Tibial nerve (tissue), 4 donors: ENCODE measurements at regions not wholly inside any gene's neighbourhood (a gene's known extent, or its start where the extent isn't known, plus 50 kb on each side); places are given as distances from the start of the nearest gene placed in this dataset.

Experiments
- CTCF ChIP-seq, 5 experiments: fragments of 200-600 bp in 3 of 5; fragments of 450-650 bp in 2 of 5; sonication (generic) in 3 of 5; IDR thresholded peaks; one replicate each; pipeline ENCODE4 v1.5.1; 2016 to 2019; ENCODE audit warnings: antibody characterized with exemption in 5 of 5, mild to moderate bottlenecking in 3 of 5, moderate library complexity in 2 of 5
- EP300 ChIP-seq, 2 donors: sonication (generic); formaldehyde crosslinking; IDR thresholded peaks; one replicate each; pipeline ENCODE4 v1.6.1; 2017; ENCODE audit warnings: antibody characterized with exemption in 2 of 2, mild to moderate bottlenecking in 1 of 2

GRCh38 chr6:91328241-91328640 lies 741.4 kb upstream of the MAP3K7 start:
- no peak for TF ChIP-seq CTCF (IDR thresholded peaks at IDR 0.05)
- no peak for TF ChIP-seq EP300 (IDR thresholded peaks at IDR 0.05)
